Omental fat pad (tissue), 3 donors: ENCODE measurements at regions not wholly inside any gene's neighbourhood (a gene's known extent, or its start where the extent isn't known, plus 50 kb on each side); places are given as distances from the start of the nearest gene placed in this dataset.
A peak's percentile ranks its signal among the peaks of the same experiment; 100 is the strongest.
"Not testable (repeated sequence)": the region's sequence is repeated elsewhere in the genome, so short reads cannot be mapped to it uniquely, and the experiment has no call there.

ENCODE experiments used
- ATAC-seq: fragments of 150-250 bp; one replicate; pipeline ENCODE4 v1.9.1; 2016; ENCODE audit warnings: mild to moderate bottlenecking, moderate library complexity; ENCODE audit not compliant: low FRiP score
- DNase-seq: peaks from one replicate; pipeline ENCODE4 v3.0.0-alpha.2; 2019; ENCODE audit warnings: low spot score
- CTCF ChIP-seq, 3 donors: fragments of 450-650 bp; IDR thresholded peaks; one replicate each; pipeline ENCODE4 v1.5.1; 2016 to 2017; ENCODE audit warnings: antibody characterized with exemption in 3 of 3, mild to moderate bottlenecking in 3 of 3, moderate library complexity in 2 of 3

GRCh38 chr2:107511970-107512789, 314.5 kb upstream of the RGPD4 start:
- no peak for ATAC-seq
- no peak for TF ChIP-seq CTCF (IDR thresholded peaks at IDR 0.05)
- DNase-seq: no peak

GRCh38 chr2:107525406-107525805, 301.3 kb upstream of the RGPD4 start:
- TF ChIP-seq CTCF (IDR thresholded peaks at IDR 0.05): no peak
- DNase-seq (no peak), ATAC-seq (peak; percentile 62)

GRCh38 chr2:107529146-107529545, 297.5 kb upstream of the RGPD4 start:
- no peak for ATAC-seq
- no peak for TF ChIP-seq CTCF (IDR thresholded peaks at IDR 0.05)
- no peak for DNase-seq

- no peak for ATAC-seq
- no peak for DNase-seq
- no peak for TF ChIP-seq CTCF (IDR thresholded peaks at IDR 0.05)
Observed at GRCh38 chr2:107530046-107530445, 296.6 kb upstream of the RGPD4 start.

GRCh38 chr2:107534926-107535325, 291.8 kb upstream of the RGPD4 start:
- DNase-seq (no peak), ATAC-seq (no peak)
- TF ChIP-seq CTCF (IDR thresholded peaks at IDR 0.05): no peak

- DNase-seq, ATAC-seq: not testable (repeated sequence)
Observed at GRCh38 chr2:107535905-107536689, 290.6 kb upstream of the RGPD4 start.

- ATAC-seq (no peak), DNase-seq (no peak)
- no peak for TF ChIP-seq CTCF (IDR thresholded peaks at IDR 0.05)
Observed at GRCh38 chr2:107542314-107542740, 284.4 kb upstream of the RGPD4 start.
